DND-41 (cell line): ENCODE measurements at regions not wholly inside any gene's neighbourhood (a gene's known extent, or its start where the extent isn't known, plus 50 kb on each side); places are given as distances from the start of the nearest gene placed in this dataset.

Source experiments
- CTCF ChIP-seq: IDR thresholded peaks from 2 replicates; pipeline ENCODE4 v1.5.1; 2012; ENCODE audit warnings: borderline replicate concordance, low read length, moderate library complexity, mild to moderate bottlenecking; ENCODE audit not compliant: poor library complexity, severe bottlenecking; ENCODE audit errors: extremely low read depth
- EZH2 ChIP-seq: IDR thresholded peaks from 3 replicates; pipeline ENCODE4 v1.6.1; 2012; ENCODE audit warnings: borderline replicate concordance, low read depth, mild to moderate bottlenecking, moderate library complexity, low read length, inconsistent platforms; ENCODE audit not compliant: severe bottlenecking

- TF ChIP-seq CTCF (no peak), EZH2 (no peak)
Observed at GRCh38 chr20:53786445-53787267, 193.0 kb upstream of the ZNF217 start.
